Peyer's patch (tissue), 4 donors: ENCODE measurements at regions not wholly inside any gene's neighbourhood (a gene's known extent, or its start where the extent isn't known, plus 50 kb on each side); places are given as distances from the start of the nearest gene placed in this dataset.

ENCODE experiments used
- POLR2A ChIP-seq, 2 donors: fragments of 450-650 bp; IDR thresholded peaks; one replicate each; pipeline ENCODE4 v1.5.1; 2017; ENCODE audit warnings: antibody characterized with exemption in 2 of 2, mild to moderate bottlenecking in 2 of 2, moderate library complexity in 2 of 2
- TF ChIP-seq, protein P1 (sequence below), 6 experiments: fragments of 450-650 bp in 4 of 6; fragments of 200-600 bp in 2 of 6; sonication (generic) in 1 of 6; IDR thresholded peaks; one replicate each; pipeline ENCODE4 v1.5.1; 2017 to 2019; ENCODE audit warnings: antibody characterized with exemption in 6 of 6, mild to moderate bottlenecking in 3 of 6, moderate library complexity in 1 of 6

DNA sequence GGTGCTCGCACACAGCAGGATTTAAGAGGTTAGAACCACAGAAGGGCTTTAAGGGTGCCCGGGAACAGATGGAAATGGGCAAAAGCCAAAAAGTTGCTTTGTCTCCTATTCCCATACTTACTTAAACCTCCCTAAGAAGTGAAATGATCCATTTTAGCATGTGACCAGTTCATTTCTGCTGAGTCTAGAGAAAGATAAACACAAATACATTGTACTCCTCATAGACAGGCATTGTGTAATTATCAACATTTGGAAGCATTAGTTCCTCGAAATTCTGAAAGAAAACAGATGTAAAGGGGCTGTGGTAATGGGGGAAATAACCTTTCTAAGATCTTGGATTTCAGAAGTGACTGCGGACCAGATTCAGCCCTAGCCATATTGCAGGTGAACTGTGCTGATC, 178.3 kb downstream of the CYB561 start:
- TF ChIP-seq, protein P1, sequence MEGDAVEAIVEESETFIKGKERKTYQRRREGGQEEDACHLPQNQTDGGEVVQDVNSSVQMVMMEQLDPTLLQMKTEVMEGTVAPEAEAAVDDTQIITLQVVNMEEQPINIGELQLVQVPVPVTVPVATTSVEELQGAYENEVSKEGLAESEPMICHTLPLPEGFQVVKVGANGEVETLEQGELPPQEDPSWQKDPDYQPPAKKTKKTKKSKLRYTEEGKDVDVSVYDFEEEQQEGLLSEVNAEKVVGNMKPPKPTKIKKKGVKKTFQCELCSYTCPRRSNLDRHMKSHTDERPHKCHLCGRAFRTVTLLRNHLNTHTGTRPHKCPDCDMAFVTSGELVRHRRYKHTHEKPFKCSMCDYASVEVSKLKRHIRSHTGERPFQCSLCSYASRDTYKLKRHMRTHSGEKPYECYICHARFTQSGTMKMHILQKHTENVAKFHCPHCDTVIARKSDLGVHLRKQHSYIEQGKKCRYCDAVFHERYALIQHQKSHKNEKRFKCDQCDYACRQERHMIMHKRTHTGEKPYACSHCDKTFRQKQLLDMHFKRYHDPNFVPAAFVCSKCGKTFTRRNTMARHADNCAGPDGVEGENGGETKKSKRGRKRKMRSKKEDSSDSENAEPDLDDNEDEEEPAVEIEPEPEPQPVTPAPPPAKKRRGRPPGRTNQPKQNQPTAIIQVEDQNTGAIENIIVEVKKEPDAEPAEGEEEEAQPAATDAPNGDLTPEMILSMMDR (IDR thresholded peaks at IDR 0.05), result no peak
- no peak for TF ChIP-seq POLR2A (IDR thresholded peaks at IDR 0.05)
